ENCODE measurements at regions not wholly inside any gene's neighbourhood (a gene's known extent, or its start where the extent isn't known, plus 50 kb on each side); places are given as distances from the start of the nearest gene placed in this dataset.

DNA sequence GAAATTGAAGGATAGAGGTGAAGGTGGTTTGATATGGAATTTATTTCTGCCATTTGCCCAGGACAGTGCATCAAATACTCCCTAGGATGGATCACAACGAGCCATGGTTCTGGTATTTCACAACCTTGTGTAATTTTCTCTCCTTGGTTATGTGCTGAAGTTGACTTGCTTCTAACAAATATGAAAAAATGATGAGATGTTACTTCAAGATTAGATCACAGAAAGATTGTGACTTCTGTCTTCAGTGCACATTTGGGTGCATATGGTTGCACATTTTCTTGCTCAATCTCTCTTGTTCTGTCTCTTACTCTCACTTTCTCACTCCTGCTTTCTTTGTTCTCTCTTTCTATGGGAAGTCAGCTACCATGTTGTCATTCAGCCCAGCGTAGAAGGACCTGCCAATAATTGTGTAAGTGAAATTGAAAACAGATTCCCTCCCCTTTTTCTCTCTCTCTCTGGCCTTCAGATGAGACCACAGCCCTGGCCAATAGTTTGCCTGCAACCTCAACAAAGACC is 104.6 kb upstream of the RMDN2 start:
- no peak for TF ChIP-seq POLR2AphosphoS5 (IDR thresholded peaks at IDR 0.05; ENCODE audit: low read depth, low read length)
- TF ChIP-seq FOSL1 (IDR thresholded peaks at IDR 0.05; ENCODE audit: low read depth), result no peak
- TF ChIP-seq CEBPB (IDR thresholded peaks at IDR 0.05; ENCODE audit: low read depth), result no peak
- no peak for TF ChIP-seq EZH2phosphoT487 (IDR thresholded peaks at IDR 0.05; ENCODE audit: borderline replicate concordance)
- TF ChIP-seq, protein P1, sequence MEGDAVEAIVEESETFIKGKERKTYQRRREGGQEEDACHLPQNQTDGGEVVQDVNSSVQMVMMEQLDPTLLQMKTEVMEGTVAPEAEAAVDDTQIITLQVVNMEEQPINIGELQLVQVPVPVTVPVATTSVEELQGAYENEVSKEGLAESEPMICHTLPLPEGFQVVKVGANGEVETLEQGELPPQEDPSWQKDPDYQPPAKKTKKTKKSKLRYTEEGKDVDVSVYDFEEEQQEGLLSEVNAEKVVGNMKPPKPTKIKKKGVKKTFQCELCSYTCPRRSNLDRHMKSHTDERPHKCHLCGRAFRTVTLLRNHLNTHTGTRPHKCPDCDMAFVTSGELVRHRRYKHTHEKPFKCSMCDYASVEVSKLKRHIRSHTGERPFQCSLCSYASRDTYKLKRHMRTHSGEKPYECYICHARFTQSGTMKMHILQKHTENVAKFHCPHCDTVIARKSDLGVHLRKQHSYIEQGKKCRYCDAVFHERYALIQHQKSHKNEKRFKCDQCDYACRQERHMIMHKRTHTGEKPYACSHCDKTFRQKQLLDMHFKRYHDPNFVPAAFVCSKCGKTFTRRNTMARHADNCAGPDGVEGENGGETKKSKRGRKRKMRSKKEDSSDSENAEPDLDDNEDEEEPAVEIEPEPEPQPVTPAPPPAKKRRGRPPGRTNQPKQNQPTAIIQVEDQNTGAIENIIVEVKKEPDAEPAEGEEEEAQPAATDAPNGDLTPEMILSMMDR (IDR thresholded peaks at IDR 0.05 in 2 of 3, conservative IDR thresholded peaks at IDR 0.05 in 1 of 3; ENCODE audit: borderline replicate concordance in 1 of 3, insufficient read depth in 1 of 3, low read depth in 2 of 3, low read length in 2 of 3), result no peak
- TF ChIP-seq, protein P2, sequence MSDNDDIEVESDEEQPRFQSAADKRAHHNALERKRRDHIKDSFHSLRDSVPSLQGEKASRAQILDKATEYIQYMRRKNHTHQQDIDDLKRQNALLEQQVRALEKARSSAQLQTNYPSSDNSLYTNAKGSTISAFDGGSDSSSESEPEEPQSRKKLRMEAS (IDR thresholded peaks at IDR 0.05), result no peak
- TF ChIP-seq, protein P3, sequence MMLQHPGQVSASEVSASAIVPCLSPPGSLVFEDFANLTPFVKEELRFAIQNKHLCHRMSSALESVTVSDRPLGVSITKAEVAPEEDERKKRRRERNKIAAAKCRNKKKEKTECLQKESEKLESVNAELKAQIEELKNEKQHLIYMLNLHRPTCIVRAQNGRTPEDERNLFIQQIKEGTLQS (IDR thresholded peaks at IDR 0.05), result no peak
- TF ChIP-seq, protein P4, sequence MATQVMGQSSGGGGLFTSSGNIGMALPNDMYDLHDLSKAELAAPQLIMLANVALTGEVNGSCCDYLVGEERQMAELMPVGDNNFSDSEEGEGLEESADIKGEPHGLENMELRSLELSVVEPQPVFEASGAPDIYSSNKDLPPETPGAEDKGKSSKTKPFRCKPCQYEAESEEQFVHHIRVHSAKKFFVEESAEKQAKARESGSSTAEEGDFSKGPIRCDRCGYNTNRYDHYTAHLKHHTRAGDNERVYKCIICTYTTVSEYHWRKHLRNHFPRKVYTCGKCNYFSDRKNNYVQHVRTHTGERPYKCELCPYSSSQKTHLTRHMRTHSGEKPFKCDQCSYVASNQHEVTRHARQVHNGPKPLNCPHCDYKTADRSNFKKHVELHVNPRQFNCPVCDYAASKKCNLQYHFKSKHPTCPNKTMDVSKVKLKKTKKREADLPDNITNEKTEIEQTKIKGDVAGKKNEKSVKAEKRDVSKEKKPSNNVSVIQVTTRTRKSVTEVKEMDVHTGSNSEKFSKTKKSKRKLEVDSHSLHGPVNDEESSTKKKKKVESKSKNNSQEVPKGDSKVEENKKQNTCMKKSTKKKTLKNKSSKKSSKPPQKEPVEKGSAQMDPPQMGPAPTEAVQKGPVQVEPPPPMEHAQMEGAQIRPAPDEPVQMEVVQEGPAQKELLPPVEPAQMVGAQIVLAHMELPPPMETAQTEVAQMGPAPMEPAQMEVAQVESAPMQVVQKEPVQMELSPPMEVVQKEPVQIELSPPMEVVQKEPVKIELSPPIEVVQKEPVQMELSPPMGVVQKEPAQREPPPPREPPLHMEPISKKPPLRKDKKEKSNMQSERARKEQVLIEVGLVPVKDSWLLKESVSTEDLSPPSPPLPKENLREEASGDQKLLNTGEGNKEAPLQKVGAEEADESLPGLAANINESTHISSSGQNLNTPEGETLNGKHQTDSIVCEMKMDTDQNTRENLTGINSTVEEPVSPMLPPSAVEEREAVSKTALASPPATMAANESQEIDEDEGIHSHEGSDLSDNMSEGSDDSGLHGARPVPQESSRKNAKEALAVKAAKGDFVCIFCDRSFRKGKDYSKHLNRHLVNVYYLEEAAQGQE (IDR thresholded peaks at IDR 0.05; ENCODE audit: low read depth), result no peak
- TF ChIP-seq SP1 (IDR thresholded peaks at IDR 0.05; ENCODE audit: low read depth), result no peak
- TF ChIP-seq SIN3A (IDR thresholded peaks at IDR 0.05; ENCODE audit: low read depth), result no peak
- TF ChIP-seq POLR2A (IDR thresholded peaks at IDR 0.05; ENCODE audit: borderline replicate concordance, extremely low read depth, insufficient read depth, insufficient read length), result no peak
- TF ChIP-seq EZH2 (IDR thresholded peaks at IDR 0.05), result no peak
- TF ChIP-seq YY1 (IDR thresholded peaks at IDR 0.05; ENCODE audit: extremely low read depth, insufficient replicate concordance, low read depth, low read length), result no peak
- no peak for TF ChIP-seq RAD21 (IDR thresholded peaks at IDR 0.05; ENCODE audit: low read depth)

All from HCT116 (cell line).